ENCODE measurements at regions not wholly inside any gene's neighbourhood (a gene's known extent, or its start where the extent isn't known, plus 50 kb on each side); places are given as distances from the start of the nearest gene placed in this dataset.

- no peak for DNase-seq
Observed at GRCh38 chr15:98280284-98280975, 319.9 kb downstream of the ARRDC4 start.

- DNase-seq, result no peak
Observed at GRCh38 chr15:98281130-98281529, 320.6 kb downstream of the ARRDC4 start.

DNA sequence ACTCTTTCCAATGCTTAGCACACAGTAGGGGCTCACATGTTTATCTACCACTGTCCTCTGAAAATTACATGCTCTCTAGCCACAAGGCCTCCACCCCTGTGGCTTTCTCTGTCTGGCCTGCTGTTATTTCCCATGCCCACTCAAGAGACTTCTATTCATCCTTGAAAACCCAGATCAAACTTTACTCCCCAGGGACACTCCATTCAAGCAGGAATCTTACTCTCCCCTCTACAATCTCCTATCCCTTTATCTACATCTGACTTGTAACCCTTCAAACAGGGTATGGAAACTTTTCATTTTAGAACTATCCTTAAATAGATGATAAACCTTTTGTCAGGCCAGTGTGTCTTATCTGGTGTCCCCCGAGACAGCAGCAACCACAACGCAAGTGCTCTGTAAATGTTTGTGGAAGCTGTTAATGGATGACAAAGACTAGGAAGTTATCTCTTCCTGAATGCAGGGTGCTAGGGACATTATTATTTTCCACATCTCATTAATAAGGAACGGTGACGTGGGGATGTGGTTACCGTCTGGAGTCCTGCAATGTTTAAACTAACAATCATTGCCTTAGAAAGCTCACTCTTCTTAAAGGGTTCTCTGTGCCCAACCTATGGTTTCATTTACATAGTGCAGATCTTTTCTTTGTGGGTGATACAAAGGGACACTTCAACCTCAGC lies 322.3 kb downstream of the ARRDC4 start:
- no peak for DNase-seq

DNA sequence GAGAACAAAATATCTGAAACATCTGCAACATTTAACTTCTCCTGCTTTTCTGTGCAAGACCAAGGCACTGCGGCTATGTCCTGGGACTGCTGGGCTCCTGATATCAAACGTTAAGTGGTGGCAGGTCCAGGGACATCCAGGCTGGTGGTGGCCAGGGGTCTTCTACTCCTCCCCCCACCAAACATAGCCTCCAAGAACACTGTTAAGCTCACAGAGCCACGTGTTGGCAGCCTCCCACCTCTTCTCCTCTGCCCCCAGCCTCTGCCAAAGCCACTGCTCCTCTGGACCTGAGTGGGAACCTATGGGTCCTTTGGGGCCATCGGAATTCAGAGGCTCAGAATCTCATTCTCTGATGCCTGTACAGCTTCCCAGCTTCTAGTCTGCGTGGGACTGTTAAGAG lies 325.7 kb downstream of the ARRDC4 start:
- no peak for DNase-seq

DNA sequence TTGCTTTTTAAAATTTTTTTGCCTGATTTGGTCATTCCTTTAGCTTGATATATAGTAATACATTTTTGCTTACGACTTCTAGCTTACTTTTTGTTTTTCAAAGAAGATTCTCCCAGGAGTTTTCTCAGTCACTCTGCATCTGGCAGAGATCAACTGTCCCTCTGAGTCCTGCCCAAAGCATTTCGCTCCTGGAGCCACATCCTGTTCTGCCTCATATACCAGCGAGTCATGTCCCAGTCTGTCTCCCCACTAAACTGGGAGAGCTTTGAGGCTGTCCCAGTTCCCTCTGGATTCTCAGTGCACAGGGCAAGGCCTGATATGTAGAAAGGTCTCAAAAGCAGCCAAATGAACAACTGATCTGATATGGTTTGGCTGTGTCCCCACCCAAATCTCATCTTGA lies 326.3 kb downstream of the ARRDC4 start:
- no peak for DNase-seq

- DNase-seq, result no peak
Observed at GRCh38 chr15:98288091-98288590, 327.6 kb downstream of the ARRDC4 start.

DNA sequence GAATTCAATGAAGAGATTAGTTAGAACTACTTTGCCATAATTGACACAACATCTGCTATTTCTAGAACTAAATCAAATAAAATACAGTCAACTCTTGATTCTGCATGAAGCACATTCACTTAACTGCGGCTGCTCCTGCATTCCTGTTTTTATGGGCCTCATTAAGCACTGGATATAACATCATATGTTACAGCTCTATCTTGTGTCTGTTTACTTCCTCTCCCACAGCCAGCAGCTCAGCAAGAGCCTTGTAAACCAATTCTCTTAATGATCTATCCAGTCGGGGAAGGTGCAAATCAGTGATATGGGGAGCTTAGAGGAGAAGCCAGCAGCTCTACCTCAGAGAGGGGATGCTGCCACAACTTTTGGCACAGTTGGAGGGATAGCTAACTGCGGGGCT lies 329.2 kb downstream of the ARRDC4 start:
- DNase-seq, result no peak

GRCh38 chr15:98292442-98293240 lies 332.1 kb downstream of the ARRDC4 start:
- peak; percentile 44 to 70 (median 47) for DNase-seq

DNA sequence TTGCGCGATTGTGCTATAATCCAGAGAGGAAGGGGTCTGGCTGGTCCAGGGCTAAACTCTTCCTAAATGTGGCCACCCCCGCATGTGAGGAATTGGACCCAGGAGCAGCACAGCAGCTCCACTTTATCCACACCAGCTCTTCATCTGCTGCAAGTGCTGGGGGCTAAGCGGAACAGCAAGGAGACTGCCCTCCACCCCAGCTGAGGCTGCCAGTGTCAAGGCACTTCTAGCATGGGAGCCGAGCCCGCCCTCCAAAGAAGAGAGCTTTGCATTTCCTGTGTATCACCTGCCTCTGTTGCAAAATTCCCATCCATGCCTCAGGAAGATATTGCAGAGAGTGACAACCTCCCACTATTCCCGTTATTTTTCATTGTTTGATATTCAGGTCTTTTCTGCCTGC lies 333.6 kb downstream of the ARRDC4 start:
- DNase-seq, result no peak

GRCh38 chr15:98295101-98295759 lies 334.7 kb downstream of the ARRDC4 start:
- peak; percentile 46 to 51 (median 49) for DNase-seq

GRCh38 chr15:98296653-98297052 lies 336.1 kb downstream of the ARRDC4 start:
- DNase-seq, result no peak

GRCh38 chr15:98304371-98304770 lies 343.9 kb downstream of the ARRDC4 start:
- DNase-seq, result no peak

DNA sequence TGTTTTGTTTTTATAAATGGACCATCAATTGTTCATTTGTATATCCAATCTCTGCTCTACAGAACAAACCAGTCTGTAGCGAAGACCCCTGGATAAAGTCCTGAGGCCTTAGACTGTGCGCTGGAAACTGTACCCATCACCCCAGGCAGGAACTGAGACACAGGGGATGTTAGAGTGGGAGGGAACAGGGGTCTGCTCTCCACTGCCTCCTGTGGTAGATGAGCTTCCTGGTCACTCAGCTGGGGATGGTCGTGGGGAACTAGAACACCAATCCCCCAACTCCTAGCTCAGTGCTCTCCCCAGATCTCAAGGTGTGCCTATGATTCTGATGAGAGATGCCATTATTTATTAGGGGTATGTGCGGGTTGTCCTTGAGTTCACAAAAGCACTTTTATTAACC lies 340.2 kb upstream of the IGF1R start:
- no peak for DNase-seq

GRCh38 chr15:98311566-98312188 lies 336.7 kb upstream of the IGF1R start:
- DNase-seq, result peak; percentile 86 to 89 (median 87)

DNA sequence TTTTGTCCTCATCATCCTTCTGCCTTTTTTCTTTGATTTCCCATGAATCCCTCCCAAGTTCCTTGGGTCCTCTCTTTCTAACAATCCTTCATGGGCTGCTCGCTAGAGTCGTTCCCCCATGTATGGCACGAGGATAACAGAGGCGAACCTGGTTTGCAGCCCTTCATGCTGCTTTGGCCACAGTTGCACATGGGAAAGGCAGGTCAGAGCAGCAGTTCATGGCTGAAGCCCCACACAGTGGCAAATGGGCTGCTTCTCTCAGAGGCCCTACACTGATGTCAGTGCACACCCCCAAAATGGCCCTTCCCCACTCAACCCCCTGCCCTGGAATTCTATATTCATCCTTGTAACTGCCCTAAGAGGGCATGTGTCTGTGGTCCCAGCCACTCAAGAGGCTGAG lies 335.4 kb upstream of the IGF1R start:
- no peak for DNase-seq

- DNase-seq, result no peak
Observed at GRCh38 chr15:98315971-98316370, 332.4 kb upstream of the IGF1R start.

- DNase-seq, result no peak
Observed at GRCh38 chr15:98321896-98322295, 326.4 kb upstream of the IGF1R start.

- DNase-seq, result no peak
Observed at GRCh38 chr15:98322581-98322980, 325.8 kb upstream of the IGF1R start.

DNA sequence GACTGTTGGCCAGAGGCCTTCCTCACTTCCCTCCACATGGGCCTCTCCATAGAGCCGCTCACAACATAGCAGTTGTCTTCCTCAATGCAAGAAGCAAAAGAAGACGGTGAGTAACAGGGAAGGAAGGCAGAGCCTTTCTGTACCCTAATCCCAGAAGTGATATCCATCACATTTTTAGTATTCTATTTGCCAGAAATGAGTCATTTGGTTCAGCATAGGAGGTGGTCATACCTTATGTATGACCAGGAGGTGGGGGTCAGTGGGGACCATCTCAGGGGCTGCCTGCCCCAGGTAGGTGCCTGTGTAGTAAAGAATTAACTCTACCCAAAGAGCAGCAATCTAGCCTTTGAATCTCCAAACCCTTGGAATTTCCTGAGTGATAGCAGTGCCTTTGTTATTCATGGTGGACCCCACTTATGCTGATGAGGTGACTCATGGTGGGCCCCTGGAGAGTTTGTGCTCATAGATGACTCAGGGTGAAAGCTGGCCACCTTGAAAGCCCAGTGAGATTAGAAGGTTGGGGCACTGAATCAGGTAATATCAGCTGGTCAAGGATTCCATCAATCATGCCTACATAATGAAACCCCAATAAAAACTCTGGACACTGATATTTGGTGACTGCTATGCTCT lies 323.9 kb upstream of the IGF1R start:
- no peak for DNase-seq

- DNase-seq, result no peak
Observed at GRCh38 chr15:98326804-98327203, 321.5 kb upstream of the IGF1R start.

GRCh38 chr15:98330258-98330657 lies 318.1 kb upstream of the IGF1R start:
- DNase-seq, result no peak
